ENCODE measurements at regions not wholly inside any gene's neighbourhood (a gene's known extent, or its start where the extent isn't known, plus 50 kb on each side); places are given as distances from the start of the nearest gene placed in this dataset.

DNA sequence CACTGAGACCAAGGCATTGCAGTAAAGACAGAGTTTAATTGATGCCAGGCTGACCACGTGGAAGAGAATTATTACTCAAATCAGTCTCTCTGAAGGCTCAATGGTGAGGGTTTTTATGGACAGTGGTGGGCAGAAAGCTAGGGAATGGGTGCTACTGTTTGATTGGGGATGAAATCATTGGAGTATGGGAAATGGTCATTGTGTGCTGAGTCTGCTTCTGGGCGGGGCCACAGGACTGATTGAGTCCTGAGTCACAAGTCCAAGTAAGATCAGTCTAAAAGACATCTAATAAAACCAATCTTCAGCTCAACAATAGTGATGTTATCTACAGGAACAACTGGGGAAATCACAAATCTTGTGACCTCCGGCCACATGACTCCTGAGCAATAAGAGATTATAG, 868.4 kb downstream of the SORCS3 start:
- no peak for DNase-seq (ENCODE audit: low read depth)
- no peak overlapping the region for H3K4me3 ChIP-seq (ENCODE audit: low read length)
- TF ChIP-seq, protein P1, sequence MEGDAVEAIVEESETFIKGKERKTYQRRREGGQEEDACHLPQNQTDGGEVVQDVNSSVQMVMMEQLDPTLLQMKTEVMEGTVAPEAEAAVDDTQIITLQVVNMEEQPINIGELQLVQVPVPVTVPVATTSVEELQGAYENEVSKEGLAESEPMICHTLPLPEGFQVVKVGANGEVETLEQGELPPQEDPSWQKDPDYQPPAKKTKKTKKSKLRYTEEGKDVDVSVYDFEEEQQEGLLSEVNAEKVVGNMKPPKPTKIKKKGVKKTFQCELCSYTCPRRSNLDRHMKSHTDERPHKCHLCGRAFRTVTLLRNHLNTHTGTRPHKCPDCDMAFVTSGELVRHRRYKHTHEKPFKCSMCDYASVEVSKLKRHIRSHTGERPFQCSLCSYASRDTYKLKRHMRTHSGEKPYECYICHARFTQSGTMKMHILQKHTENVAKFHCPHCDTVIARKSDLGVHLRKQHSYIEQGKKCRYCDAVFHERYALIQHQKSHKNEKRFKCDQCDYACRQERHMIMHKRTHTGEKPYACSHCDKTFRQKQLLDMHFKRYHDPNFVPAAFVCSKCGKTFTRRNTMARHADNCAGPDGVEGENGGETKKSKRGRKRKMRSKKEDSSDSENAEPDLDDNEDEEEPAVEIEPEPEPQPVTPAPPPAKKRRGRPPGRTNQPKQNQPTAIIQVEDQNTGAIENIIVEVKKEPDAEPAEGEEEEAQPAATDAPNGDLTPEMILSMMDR (conservative IDR thresholded peaks at IDR 0.05; ENCODE audit: low read depth, low read length), result no peak

DNA sequence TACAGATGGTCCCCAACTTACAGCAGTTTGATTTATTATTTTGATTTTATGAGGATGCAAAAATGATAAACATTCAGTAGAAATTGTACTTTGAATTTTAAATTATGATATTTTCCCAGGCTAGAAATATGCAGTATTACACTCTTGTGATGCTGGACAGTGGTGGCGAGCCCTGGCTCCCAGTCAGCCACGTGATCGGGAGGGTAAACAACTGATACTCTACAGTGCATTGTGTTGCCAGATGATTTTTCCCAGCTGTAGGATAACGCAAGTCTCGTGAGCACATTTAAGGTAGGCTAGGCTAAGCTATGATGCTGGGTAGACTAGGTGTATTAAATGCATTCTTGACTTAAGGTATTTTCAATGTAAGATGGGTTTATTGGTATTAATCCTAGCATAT, 865.2 kb downstream of the SORCS3 start:
- no peak for DNase-seq (ENCODE audit: low read depth)
- H3K4me3 ChIP-seq (ENCODE audit: low read length), result no peak overlapping the region
- TF ChIP-seq, protein P1 (conservative IDR thresholded peaks at IDR 0.05; ENCODE audit: low read depth, low read length), result no peak

DNA sequence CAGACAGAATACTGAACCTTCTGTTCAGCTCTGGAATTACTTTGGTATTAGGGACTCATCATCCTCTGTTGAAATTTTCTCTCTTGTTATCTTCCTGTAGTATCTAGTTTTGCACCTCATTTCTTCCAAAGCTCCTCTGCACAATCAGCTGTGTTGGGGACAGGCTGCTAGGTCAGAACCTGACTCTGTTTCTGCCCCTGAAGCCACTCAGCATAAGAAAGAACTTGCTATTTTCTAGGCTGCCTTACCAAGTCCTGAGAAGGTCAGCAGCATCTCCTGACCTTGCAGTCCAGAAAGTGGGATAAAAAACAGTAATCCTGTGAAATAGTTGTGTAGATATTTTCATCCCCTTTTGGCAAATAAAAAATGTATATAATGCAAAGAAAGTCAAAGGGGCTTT, 862.6 kb downstream of the SORCS3 start:
- DNase-seq (ENCODE audit: low read depth), result no peak
- TF ChIP-seq, protein P1 (conservative IDR thresholded peaks at IDR 0.05; ENCODE audit: low read depth, low read length), result no peak
- H3K4me3 ChIP-seq (ENCODE audit: low read length), result no peak overlapping the region

GRCh38 chr10:105502058-105502457, 861.0 kb downstream of the SORCS3 start:
- TF ChIP-seq, protein P1 (conservative IDR thresholded peaks at IDR 0.05; ENCODE audit: low read depth, low read length), result no peak
- DNase-seq (ENCODE audit: low read depth), result no peak
- no peak overlapping the region for H3K4me3 ChIP-seq (ENCODE audit: low read length)

DNA sequence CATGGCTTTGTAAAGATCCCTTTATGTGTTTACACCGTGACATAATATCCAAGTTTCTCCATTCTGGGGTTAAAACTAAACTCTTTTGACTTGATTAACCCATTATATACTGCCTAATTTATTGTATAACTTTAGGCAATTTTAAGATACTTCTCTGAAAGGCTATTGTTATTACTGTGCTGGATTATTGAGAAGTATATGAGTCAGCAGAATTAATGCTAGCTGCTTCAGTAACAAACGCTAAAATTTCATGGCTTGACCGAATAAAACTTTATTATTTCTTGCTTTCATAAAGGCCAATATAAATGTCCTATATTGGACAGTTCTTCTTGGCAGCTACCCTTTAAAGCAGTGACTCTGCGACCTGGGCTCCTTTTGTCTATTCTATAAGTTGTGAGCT, 853.9 kb downstream of the SORCS3 start:
- no peak overlapping the region for H3K4me3 ChIP-seq (ENCODE audit: low read length)
- TF ChIP-seq, protein P1 (conservative IDR thresholded peaks at IDR 0.05; ENCODE audit: low read depth, low read length), result no peak
- DNase-seq (ENCODE audit: low read depth), result no peak

GRCh38 chr10:105494303-105494702, 853.2 kb downstream of the SORCS3 start:
- DNase-seq (ENCODE audit: low read depth), result peak; percentile 56
- TF ChIP-seq, protein P1 (conservative IDR thresholded peaks at IDR 0.05; ENCODE audit: low read depth, low read length), result no peak
- no peak overlapping the region for H3K4me3 ChIP-seq (ENCODE audit: low read length)

- TF ChIP-seq, protein P1 (conservative IDR thresholded peaks at IDR 0.05; ENCODE audit: low read depth, low read length), result no peak
- no peak overlapping the region for H3K4me3 ChIP-seq (ENCODE audit: low read length)
- DNase-seq (ENCODE audit: low read depth), result peak; percentile 52
Observed at GRCh38 chr10:105473170-105473569, 832.1 kb downstream of the SORCS3 start.

All from retinal pigment epithelial cell (primary cell).